HCT116 (cell line): ENCODE measurements at regions not wholly inside any gene's neighbourhood (a gene's known extent, or its start where the extent isn't known, plus 50 kb on each side); places are given as distances from the start of the nearest gene placed in this dataset.

Source experiments
- ATAC-seq: fragments of 200-7000 bp; cut with Tn5 transposase; 2 replicates; pipeline ENCODE4 v1.9.1; 2020; ENCODE audit warnings: mild to moderate bottlenecking, moderate library complexity
- BruUV-seq: library from RNA; stranded (reverse); fragments of 400-500 nt; replicated peaks from 2 replicates; lab custom pipeline; 2021; lab: Mats Ljungman, UMichigan
- CTCF ChIA-PET: fragments of 300-600 bp; sonication (Branson Sonifier 250); formaldehyde crosslinking; loops from one replicate; lab custom pipeline; 2021; ENCODE audit warnings: antibody characterized with exemption; lab: Charles Lee
- POLR2A ChIA-PET: fragments of 300-600, 350-600 bp; sonication (Branson Sonifier 250); formaldehyde crosslinking; loops from one replicate; lab custom pipeline; 2021; ENCODE audit warnings: antibody characterized with exemption; lab: Charles Lee
- RAD21 ChIA-PET, 2 experiments: fragments of 300-600 bp; sonication (Branson Sonifier 250); formaldehyde crosslinking; loops; one replicate each; lab custom pipeline; 2023; ENCODE audit warnings: low total read pairs in 2 of 2; ENCODE audit not compliant: uncharacterized antibody in 2 of 2, unreplicated experiment in 2 of 2, low non-redundant PET in 1 of 2; lab: Charles Lee
- DNase-seq: peaks from one replicate; pipeline ENCODE4 v3.0.0-alpha.2; 2010; ENCODE audit warnings: low read depth, low spot score
- H2AFZ ChIP-seq: fragments of 200-600 bp; shearing (Covaris generic), sonication (generic); 2 replicates; pipeline ENCODE4 v1.6.1; 2017; ENCODE audit warnings: low read depth, mixed run types, mixed read lengths, antibody characterized with exemption, low read length; ENCODE audit not compliant: poor library complexity, severe bottlenecking
- H3K27ac ChIP-seq: 2 replicates; pipeline ENCODE4 v1.5.1; 2012; ENCODE audit warnings: low read depth, low read length
- H3K27me3 ChIP-seq: fragments of 200-600 bp; sonication (generic); 2 replicates; pipeline ENCODE4 v1.6.1; 2016; ENCODE audit warnings: mixed run types, low read length, mixed read lengths; ENCODE audit not compliant: insufficient read depth
- H3K36me3 ChIP-seq, 2 experiments: fragments of 200-500 bp in 1 of 2; fragments of 200-600 bp in 1 of 2; sonication (Bioruptor generic) in 1 of 2; sonication (generic) in 1 of 2; 2 replicates each; pipeline versions ENCODE4 v1.5.1 to v1.6.1; 2014 to 2016; ENCODE audit warnings: low read length in 2 of 2, inconsistent platforms in 1 of 2, mixed read lengths in 1 of 2, mixed run types in 1 of 2; ENCODE audit not compliant: insufficient read depth in 2 of 2, control insufficient read depth in 1 of 2
- H3K4me1 ChIP-seq, 2 experiments: fragments of 200-600 bp in 1 of 2; sonication (generic) in 1 of 2; 2 replicates each; pipeline versions ENCODE4 v1.5.1 to v1.6.1; 2012 to 2017; ENCODE audit warnings: low read length in 2 of 2, inconsistent platforms in 1 of 2, mild to moderate bottlenecking in 1 of 2, mixed read lengths in 1 of 2, mixed run types in 1 of 2, moderate library complexity in 1 of 2; ENCODE audit not compliant: insufficient read depth in 2 of 2, control insufficient read depth in 1 of 2
- H3K4me2 ChIP-seq: fragments of 200-600 bp; sonication (generic); 2 replicates; pipeline ENCODE4 v1.6.1; 2017; ENCODE audit warnings: mixed run types, low read length, mixed read lengths
- H3K4me3 ChIP-seq, 2 experiments: fragments of 200-600 bp in 1 of 2; sonication (generic) in 1 of 2; replicated peaks in 1 of 2; 2 replicates each; pipeline ENCODE4 v1.5.1; 2011 to 2016; ENCODE audit warnings: low read length in 2 of 2, control low read depth in 1 of 2, low read depth in 1 of 2, mild to moderate bottlenecking in 1 of 2, mixed read lengths in 1 of 2, mixed run types in 1 of 2
- H3K79me2 ChIP-seq: fragments of 200-600 bp; sonication (generic); 2 replicates; pipeline ENCODE4 v1.6.1; 2017; ENCODE audit warnings: mild to moderate bottlenecking, mixed run types, low read length, moderate library complexity, mixed read lengths; ENCODE audit not compliant: insufficient read depth
- H3K9ac ChIP-seq: fragments of 200-600 bp; sonication (generic); 2 replicates; pipeline ENCODE4 v1.6.1; 2016; ENCODE audit warnings: low read length, mixed read lengths
- H3K9me2 ChIP-seq: fragments of 200-600 bp; sonication (generic), shearing (Covaris generic); 2 replicates; pipeline ENCODE4 v1.6.1; 2017; ENCODE audit warnings: mixed run types, mild to moderate bottlenecking, moderate library complexity; ENCODE audit not compliant: insufficient read depth
- H3K9me3 ChIP-seq, 2 experiments: fragments of 200-500 bp in 1 of 2; fragments of 200-600 bp in 1 of 2; sonication (Bioruptor generic) in 1 of 2; sonication (generic) in 1 of 2; 2 replicates each; pipeline ENCODE4 v1.6.1; 2014 to 2017; ENCODE audit warnings: low read length in 2 of 2, mixed read lengths in 2 of 2, inconsistent platforms in 1 of 2, low read depth in 1 of 2, mild to moderate bottlenecking in 1 of 2, mixed run types in 1 of 2, moderate library complexity in 1 of 2; ENCODE audit not compliant: control insufficient read depth in 1 of 2, insufficient read depth in 1 of 2
- H4K20me1 ChIP-seq: fragments of 200-600 bp; sonication (generic), shearing (Covaris generic); 2 replicates; pipeline ENCODE4 v1.6.1; 2017; ENCODE audit warnings: mixed run types, mild to moderate bottlenecking, moderate library complexity; ENCODE audit not compliant: insufficient read depth
- CBX3 ChIP-seq: IDR thresholded peaks from 2 replicates; pipeline ENCODE4 v1.6.1; 2012; ENCODE audit warnings: low read depth
- EGR1 ChIP-seq: IDR thresholded peaks from 2 replicates; pipeline ENCODE4 v1.6.1; 2012; ENCODE audit warnings: low read depth
- ELF1 ChIP-seq: IDR thresholded peaks from 2 replicates; pipeline ENCODE4 v1.6.1; 2012; ENCODE audit warnings: low read depth, borderline replicate concordance
- EZH2phosphoT487 ChIP-seq: fragments of 200-600 bp; IDR thresholded peaks from 2 replicates; pipeline ENCODE4 v1.6.1; 2018; ENCODE audit warnings: antibody characterized with exemption, borderline replicate concordance
- FOSL1 ChIP-seq: IDR thresholded peaks from 2 replicates; pipeline ENCODE4 v1.6.1; 2012; ENCODE audit warnings: low read depth
- POLR2A ChIP-seq: IDR thresholded peaks from 2 replicates; pipeline ENCODE4 v1.7.0; 2011; ENCODE audit warnings: borderline replicate concordance; ENCODE audit not compliant: insufficient read depth, insufficient read length; ENCODE audit errors: extremely low read depth
- POLR2AphosphoS5 ChIP-seq: IDR thresholded peaks from 2 replicates; pipeline ENCODE4 v1.6.1; 2011; ENCODE audit warnings: mild to moderate bottlenecking, low read depth, low read length, moderate library complexity
- RAD21 ChIP-seq: IDR thresholded peaks from 2 replicates; pipeline ENCODE4 v1.6.1; 2012; ENCODE audit warnings: low read depth, mild to moderate bottlenecking
- SIN3A ChIP-seq: IDR thresholded peaks from 2 replicates; pipeline ENCODE4 v1.6.1; 2012; ENCODE audit warnings: low read depth
- SP1 ChIP-seq: IDR thresholded peaks from 2 replicates; pipeline ENCODE4 v1.6.1; 2012; ENCODE audit warnings: low read depth
- SRF ChIP-seq: IDR thresholded peaks from 2 replicates; pipeline ENCODE4 v1.6.1; 2012; ENCODE audit warnings: low read depth
- TCF7L2 ChIP-seq: IDR thresholded peaks from 2 replicates; pipeline ENCODE4 v1.7.0; 2011; ENCODE audit warnings: borderline replicate concordance, inconsistent platforms; ENCODE audit not compliant: insufficient read depth, insufficient read length; ENCODE audit errors: extremely low read depth
- ZFX ChIP-seq: fragments of 450-650 bp; IDR thresholded peaks from 2 replicates; pipeline ENCODE4 v1.6.1; 2017
- intact Hi-C: fragments of 100-400 bp; cut with micrococcal nuclease; formaldehyde crosslinking; loops from 2 replicates; pipeline ENCODE4 v1.10.0; 2022
- TF ChIP-seq, protein P1 (sequence below): IDR thresholded peaks from 2 replicates; pipeline ENCODE4 v1.6.1; 2012
- TF ChIP-seq, protein P2 (sequence below): IDR thresholded peaks from 2 replicates; pipeline ENCODE4 v1.6.1; 2011; ENCODE audit warnings: mild to moderate bottlenecking, low read length, moderate library complexity; ENCODE audit not compliant: insufficient replicate concordance; ENCODE audit errors: extremely low read depth
- TF ChIP-seq, protein P3 (sequence below): IDR thresholded peaks from 2 replicates; pipeline ENCODE4 v1.6.1; 2012; ENCODE audit warnings: low read depth
- TF ChIP-seq, protein P4 (sequence below), 3 experiments: fragments of 200-600 bp in 1 of 3; sonication (generic) in 1 of 3; IDR thresholded peaks in 2 of 3; conservative IDR thresholded peaks in 1 of 3; 2 replicates each; pipeline ENCODE4 v1.5.1; 2012 to 2017; ENCODE audit warnings: low read depth in 2 of 3, low read length in 2 of 3, antibody characterized with exemption in 1 of 3, borderline replicate concordance in 1 of 3, control low read depth in 1 of 3, mild to moderate bottlenecking in 1 of 3, mixed read lengths in 1 of 3, mixed run types in 1 of 3, moderate library complexity in 1 of 3; ENCODE audit not compliant: insufficient read depth in 1 of 3

DNA sequence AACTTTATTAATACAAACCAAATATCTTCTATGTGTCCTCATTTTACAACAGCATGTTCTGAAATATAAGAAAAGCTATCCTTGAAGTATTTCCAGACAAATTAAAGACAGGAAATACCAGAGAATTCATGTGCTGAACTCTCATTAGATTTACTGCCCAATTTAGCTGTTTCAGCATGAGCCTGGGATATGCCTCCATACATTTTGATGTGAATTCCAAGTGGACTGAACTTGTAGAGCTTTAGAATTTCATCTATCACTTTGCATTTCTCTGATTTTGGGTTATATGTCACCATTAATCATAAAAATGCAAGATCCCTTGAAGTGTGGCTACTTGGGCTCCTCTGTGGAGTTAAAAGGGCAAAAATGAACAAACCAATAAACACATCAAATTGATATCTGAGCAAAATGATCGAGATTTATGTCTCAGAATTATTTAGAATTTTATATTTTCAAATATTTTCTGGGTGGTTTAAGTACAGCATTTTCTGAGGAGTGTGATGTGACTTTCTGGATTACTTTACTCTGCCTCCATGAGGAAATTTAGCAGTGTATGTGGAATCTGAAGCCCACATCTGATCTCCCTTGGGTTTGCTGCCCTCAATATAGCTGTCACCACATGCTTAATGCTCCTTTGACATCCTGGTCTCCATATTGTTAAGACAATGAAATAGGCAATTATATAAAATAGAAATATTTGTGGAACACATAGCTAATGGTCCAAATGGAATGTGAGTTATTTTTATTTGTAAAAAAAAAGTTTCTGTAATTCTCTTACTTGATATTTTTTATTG lies 206.6 kb upstream of the RBMS1 start (continued):
- no peak for TF ChIP-seq CBX3
- no peak for TF ChIP-seq POLR2A
- TF ChIP-seq FOSL1: no peak
- no peak for TF ChIP-seq SRF
- no peak for TF ChIP-seq EZH2phosphoT487
- TF ChIP-seq, protein P1, sequence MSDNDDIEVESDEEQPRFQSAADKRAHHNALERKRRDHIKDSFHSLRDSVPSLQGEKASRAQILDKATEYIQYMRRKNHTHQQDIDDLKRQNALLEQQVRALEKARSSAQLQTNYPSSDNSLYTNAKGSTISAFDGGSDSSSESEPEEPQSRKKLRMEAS: no peak
- TF ChIP-seq ELF1: no peak
- TF ChIP-seq ZFX: no peak
- TF ChIP-seq SIN3A: no peak
- TF ChIP-seq EGR1: no peak

DNA sequence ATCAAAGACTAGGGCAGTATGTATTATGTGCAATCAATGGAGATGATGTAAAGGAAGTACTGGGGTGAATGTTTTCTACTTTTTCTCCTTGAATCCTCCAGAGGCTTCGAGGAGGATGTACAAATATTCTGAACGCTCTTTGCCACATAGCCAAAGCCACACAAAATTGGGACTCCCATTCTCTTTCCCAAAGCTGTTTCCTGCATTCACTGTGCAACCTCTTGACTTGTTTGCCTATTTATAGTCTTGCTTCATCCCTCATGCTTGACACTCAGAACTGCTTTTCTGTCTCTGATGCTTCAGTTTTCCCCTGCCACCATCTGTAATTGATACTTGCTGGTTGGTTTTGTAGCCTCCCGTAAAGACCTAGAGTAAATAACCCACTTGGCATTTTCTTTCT lies 208.2 kb upstream of the RBMS1 start:
- no peaks in the 10 kb centered on the region for H3K79me2 ChIP-seq
- intact Hi-C loops: no loop called here
- H3K27ac ChIP-seq: no peak overlapping the region
- H3K4me3 ChIP-seq: no peak overlapping the region
- DNase-seq (no peak), ATAC-seq (no peak)
- no peaks in the 10 kb centered on the region for H3K9me2 ChIP-seq
- ChIA-PET RAD21 (no interaction called here), CTCF (no interaction called here), POLR2A (no interaction called here)
- TF ChIP-seq FOSL1 (no peak), RAD21 (no peak), EGR1 (no peak), SP1 (no peak), TCF7L2 (no peak), ELF1 (no peak), POLR2AphosphoS5 (no peak), EZH2phosphoT487 (no peak), CBX3 (no peak), SIN3A (no peak)
- TF ChIP-seq, protein P1: no peak
- TF ChIP-seq, protein P2, sequence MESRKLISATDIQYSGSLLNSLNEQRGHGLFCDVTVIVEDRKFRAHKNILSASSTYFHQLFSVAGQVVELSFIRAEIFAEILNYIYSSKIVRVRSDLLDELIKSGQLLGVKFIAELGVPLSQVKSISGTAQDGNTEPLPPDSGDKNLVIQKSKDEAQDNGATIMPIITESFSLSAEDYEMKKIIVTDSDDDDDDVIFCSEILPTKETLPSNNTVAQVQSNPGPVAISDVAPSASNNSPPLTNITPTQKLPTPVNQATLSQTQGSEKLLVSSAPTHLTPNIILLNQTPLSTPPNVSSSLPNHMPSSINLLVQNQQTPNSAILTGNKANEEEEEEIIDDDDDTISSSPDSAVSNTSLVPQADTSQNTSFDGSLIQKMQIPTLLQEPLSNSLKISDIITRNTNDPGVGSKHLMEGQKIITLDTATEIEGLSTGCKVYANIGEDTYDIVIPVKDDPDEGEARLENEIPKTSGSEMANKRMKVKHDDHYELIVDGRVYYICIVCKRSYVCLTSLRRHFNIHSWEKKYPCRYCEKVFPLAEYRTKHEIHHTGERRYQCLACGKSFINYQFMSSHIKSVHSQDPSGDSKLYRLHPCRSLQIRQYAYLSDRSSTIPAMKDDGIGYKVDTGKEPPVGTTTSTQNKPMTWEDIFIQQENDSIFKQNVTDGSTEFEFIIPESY: no peak
- TF ChIP-seq, protein P3, sequence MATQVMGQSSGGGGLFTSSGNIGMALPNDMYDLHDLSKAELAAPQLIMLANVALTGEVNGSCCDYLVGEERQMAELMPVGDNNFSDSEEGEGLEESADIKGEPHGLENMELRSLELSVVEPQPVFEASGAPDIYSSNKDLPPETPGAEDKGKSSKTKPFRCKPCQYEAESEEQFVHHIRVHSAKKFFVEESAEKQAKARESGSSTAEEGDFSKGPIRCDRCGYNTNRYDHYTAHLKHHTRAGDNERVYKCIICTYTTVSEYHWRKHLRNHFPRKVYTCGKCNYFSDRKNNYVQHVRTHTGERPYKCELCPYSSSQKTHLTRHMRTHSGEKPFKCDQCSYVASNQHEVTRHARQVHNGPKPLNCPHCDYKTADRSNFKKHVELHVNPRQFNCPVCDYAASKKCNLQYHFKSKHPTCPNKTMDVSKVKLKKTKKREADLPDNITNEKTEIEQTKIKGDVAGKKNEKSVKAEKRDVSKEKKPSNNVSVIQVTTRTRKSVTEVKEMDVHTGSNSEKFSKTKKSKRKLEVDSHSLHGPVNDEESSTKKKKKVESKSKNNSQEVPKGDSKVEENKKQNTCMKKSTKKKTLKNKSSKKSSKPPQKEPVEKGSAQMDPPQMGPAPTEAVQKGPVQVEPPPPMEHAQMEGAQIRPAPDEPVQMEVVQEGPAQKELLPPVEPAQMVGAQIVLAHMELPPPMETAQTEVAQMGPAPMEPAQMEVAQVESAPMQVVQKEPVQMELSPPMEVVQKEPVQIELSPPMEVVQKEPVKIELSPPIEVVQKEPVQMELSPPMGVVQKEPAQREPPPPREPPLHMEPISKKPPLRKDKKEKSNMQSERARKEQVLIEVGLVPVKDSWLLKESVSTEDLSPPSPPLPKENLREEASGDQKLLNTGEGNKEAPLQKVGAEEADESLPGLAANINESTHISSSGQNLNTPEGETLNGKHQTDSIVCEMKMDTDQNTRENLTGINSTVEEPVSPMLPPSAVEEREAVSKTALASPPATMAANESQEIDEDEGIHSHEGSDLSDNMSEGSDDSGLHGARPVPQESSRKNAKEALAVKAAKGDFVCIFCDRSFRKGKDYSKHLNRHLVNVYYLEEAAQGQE: no peak
- TF ChIP-seq, protein P4, sequence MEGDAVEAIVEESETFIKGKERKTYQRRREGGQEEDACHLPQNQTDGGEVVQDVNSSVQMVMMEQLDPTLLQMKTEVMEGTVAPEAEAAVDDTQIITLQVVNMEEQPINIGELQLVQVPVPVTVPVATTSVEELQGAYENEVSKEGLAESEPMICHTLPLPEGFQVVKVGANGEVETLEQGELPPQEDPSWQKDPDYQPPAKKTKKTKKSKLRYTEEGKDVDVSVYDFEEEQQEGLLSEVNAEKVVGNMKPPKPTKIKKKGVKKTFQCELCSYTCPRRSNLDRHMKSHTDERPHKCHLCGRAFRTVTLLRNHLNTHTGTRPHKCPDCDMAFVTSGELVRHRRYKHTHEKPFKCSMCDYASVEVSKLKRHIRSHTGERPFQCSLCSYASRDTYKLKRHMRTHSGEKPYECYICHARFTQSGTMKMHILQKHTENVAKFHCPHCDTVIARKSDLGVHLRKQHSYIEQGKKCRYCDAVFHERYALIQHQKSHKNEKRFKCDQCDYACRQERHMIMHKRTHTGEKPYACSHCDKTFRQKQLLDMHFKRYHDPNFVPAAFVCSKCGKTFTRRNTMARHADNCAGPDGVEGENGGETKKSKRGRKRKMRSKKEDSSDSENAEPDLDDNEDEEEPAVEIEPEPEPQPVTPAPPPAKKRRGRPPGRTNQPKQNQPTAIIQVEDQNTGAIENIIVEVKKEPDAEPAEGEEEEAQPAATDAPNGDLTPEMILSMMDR (IDR thresholded peaks at IDR 0.05 in 2 of 3, conservative IDR thresholded peaks at IDR 0.05 in 1 of 3; ENCODE audit: borderline replicate concordance in 1 of 3, insufficient read depth in 1 of 3, low read depth in 2 of 3, low read length in 2 of 3): no peak
- H4K20me1 ChIP-seq: no peaks in the 10 kb centered on the region
- no peak overlapping the region for H3K4me2 ChIP-seq
- H3K9ac ChIP-seq: no peak overlapping the region
- H2AFZ ChIP-seq: no peak overlapping the region
- no peaks in the 10 kb centered on the region for H3K9me3 ChIP-seq
- no peaks in the 10 kb centered on the region for H3K36me3 ChIP-seq
- BruUV-seq: no TSS peak
- no peaks in the 10 kb centered on the region for H3K4me1 ChIP-seq
- H3K27me3 ChIP-seq: no peaks in the 10 kb centered on the region
